H1 (cell line): ENCODE measurements at regions not wholly inside any gene's neighbourhood (a gene's known extent, or its start where the extent isn't known, plus 50 kb on each side); places are given as distances from the start of the nearest gene placed in this dataset.

Source experiments
- CTCF ChIA-PET: fragments of 300-600 bp; sonication (Branson Sonifier 250); formaldehyde crosslinking; loops from one replicate; lab custom pipeline; 2021; ENCODE audit not compliant: partially characterized antibody; lab: Charles Lee
- POLR2A ChIA-PET: fragments of 300-600 bp; sonication (Branson Sonifier 250); formaldehyde crosslinking; loops from one replicate; lab custom pipeline; 2021; ENCODE audit warnings: inconsistent platforms; ENCODE audit not compliant: partially characterized antibody; lab: Charles Lee
- DNase-seq, 2 experiments: peaks; one replicate each; pipeline versions ENCODE4 v3.0.0 to v3.0.0-alpha.2; 2010 to 2022; ENCODE audit warnings: low spot score in 2 of 2, low read depth in 1 of 2, mixed read lengths in 1 of 2
- FAIRE-seq: peaks from 2 replicates; lab custom pipeline; 2011; peaks lifted over from hg19 to GRCh38; lab: Jason Lieb, UNC
- H2AFZ ChIP-seq: 2 replicates; pipeline ENCODE4 v1.8.1; 2012; ENCODE audit warnings: low read length, inconsistent platforms
- H2AK5ac ChIP-seq: 2 replicates; pipeline ENCODE4 v1.6.1; 2013; ENCODE audit warnings: low read depth, low read length
- H2BK120ac ChIP-seq: replicated peaks from 2 replicates; pipeline ENCODE3; 2013; ENCODE audit warnings: low read depth, low read length, inconsistent platforms
- H2BK12ac ChIP-seq: 2 replicates; pipeline ENCODE4 v1.6.1; 2013; ENCODE audit warnings: low read depth, low read length
- H2BK15ac ChIP-seq: 2 replicates; pipeline ENCODE4 v1.6.1; 2013; ENCODE audit warnings: low read length
- H2BK20ac ChIP-seq: 2 replicates; pipeline ENCODE4 v1.6.1; 2013; ENCODE audit warnings: low read length
- H2BK5ac ChIP-seq: 2 replicates; pipeline ENCODE4 v1.6.1; 2013; ENCODE audit warnings: low read depth, low read length
- H3K14ac ChIP-seq: 2 replicates; pipeline ENCODE4 v1.6.1; 2013; ENCODE audit warnings: inconsistent platforms; ENCODE audit not compliant: insufficient read length
- H3K18ac ChIP-seq: 2 replicates; pipeline ENCODE4 v1.6.1; 2013; ENCODE audit warnings: low read length; ENCODE audit errors: extremely low read depth
- H3K23ac ChIP-seq: 2 replicates; pipeline ENCODE4 v1.6.1; 2013; ENCODE audit warnings: inconsistent platforms; ENCODE audit not compliant: insufficient read length
- H3K23me2 ChIP-seq: 2 replicates; pipeline ENCODE4 v1.6.1; 2013; ENCODE audit warnings: low read depth, low read length
- H3K27ac ChIP-seq: 2 replicates; pipeline ENCODE4 v1.6.1; 2011; ENCODE audit warnings: low read depth, low read length, inconsistent platforms
- H3K27me3 ChIP-seq, 4 experiments: replicated peaks in 1 of 4; 1 replicate in 1 of 4; 2 replicates in 3 of 4; pipeline versions ENCODE4 v1.6.1 to v1.8.1; 2011 to 2013; ENCODE audit warnings: low read length in 3 of 4, mild to moderate bottlenecking in 3 of 4, inconsistent platforms in 2 of 4, mixed read lengths in 2 of 4, moderate library complexity in 1 of 4; ENCODE audit not compliant: control insufficient read depth in 3 of 4, insufficient read depth in 3 of 4; ENCODE audit errors: extremely low read depth in 1 of 4
- H3K36me3 ChIP-seq, 4 experiments: 2 replicates each; pipeline versions ENCODE4 v1.6.1 to v1.8.1; 2011 to 2013; ENCODE audit warnings: mild to moderate bottlenecking in 4 of 4, low read length in 3 of 4, moderate library complexity in 2 of 4, control low read depth in 1 of 4, inconsistent platforms in 1 of 4; ENCODE audit not compliant: insufficient read depth in 4 of 4, control insufficient read depth in 2 of 4
- H3K4ac ChIP-seq: replicated peaks from 2 replicates; pipeline ENCODE3; 2013; ENCODE audit warnings: low read length, low read depth, mixed read lengths, inconsistent platforms; ENCODE audit not compliant: insufficient read length
- H3K4me1 ChIP-seq, 4 experiments: replicated peaks in 1 of 4; 1 replicate in 1 of 4; 2 replicates in 3 of 4; pipeline versions ENCODE4 v1.6.1 to v1.8.1; 2011 to 2013; ENCODE audit warnings: low read length in 3 of 4, inconsistent platforms in 2 of 4, mixed read lengths in 1 of 4; ENCODE audit not compliant: insufficient read depth in 4 of 4, control insufficient read depth in 3 of 4
- H3K4me2 ChIP-seq, 2 experiments: 2 replicates each; pipeline versions ENCODE4 v1.6.1 to v1.8.1; 2011 to 2013; ENCODE audit warnings: low read depth in 2 of 2, low read length in 2 of 2, control low read depth in 1 of 2, inconsistent platforms in 1 of 2, mild to moderate bottlenecking in 1 of 2; ENCODE audit not compliant: insufficient read depth in 1 of 2
- H3K4me3 ChIP-seq, 4 experiments: fragments of 200-600, 300-600 bp in 1 of 4; sonication (generic), shearing (Covaris generic), sonication (Bioruptor Twin) in 1 of 4; 2 replicates each; pipeline versions ENCODE4 v1.5.1 to v1.8.1; 2011 to 2016; ENCODE audit warnings: low read length in 4 of 4, low read depth in 3 of 4, control low read depth in 2 of 4, inconsistent platforms in 2 of 4, mild to moderate bottlenecking in 2 of 4, mixed read lengths in 1 of 4, moderate library complexity in 1 of 4; ENCODE audit not compliant: insufficient read depth in 2 of 4; ENCODE audit errors: extremely low read depth in 1 of 4
- H3K56ac ChIP-seq: replicated peaks from 2 replicates; pipeline ENCODE3; 2013; ENCODE audit warnings: low read depth, mild to moderate bottlenecking, mixed read lengths, low read length, inconsistent platforms; ENCODE audit not compliant: insufficient read length
- H3K79me1 ChIP-seq: 2 replicates; pipeline ENCODE4 v1.6.1; 2013; ENCODE audit warnings: low read depth, low read length, control low read depth
- H3K79me2 ChIP-seq, 2 experiments: 2 replicates each; pipeline versions ENCODE4 v1.6.1 to v1.8.1; 2012 to 2013; ENCODE audit warnings: low read length in 2 of 2, mild to moderate bottlenecking in 2 of 2, inconsistent platforms in 1 of 2; ENCODE audit not compliant: insufficient read depth in 2 of 2, control insufficient read depth in 1 of 2
- H3K9ac ChIP-seq, 4 experiments: replicated peaks in 1 of 4; 1 replicate in 1 of 4; 2 replicates in 3 of 4; pipeline versions ENCODE4 v1.6.1 to v1.8.1; 2011 to 2013; ENCODE audit warnings: low read depth in 3 of 4, low read length in 3 of 4, control low read depth in 2 of 4, mild to moderate bottlenecking in 2 of 4, moderate library complexity in 2 of 4, inconsistent platforms in 1 of 4; ENCODE audit errors: extremely low read depth in 1 of 4
- H3K9me3 ChIP-seq, 2 experiments: 2 replicates each; pipeline versions ENCODE4 v1.6.1 to v1.8.1; 2012 to 2013; ENCODE audit warnings: mild to moderate bottlenecking in 2 of 2, moderate library complexity in 2 of 2, control low read depth in 1 of 2, inconsistent platforms in 1 of 2, low read depth in 1 of 2, low read length in 1 of 2, mixed read lengths in 1 of 2; ENCODE audit not compliant: insufficient read depth in 2 of 2
- H4K20me1 ChIP-seq, 2 experiments: replicated peaks in 1 of 2; 2 replicates each; pipeline versions ENCODE3 to v1.8.1; 2011 to 2013; ENCODE audit warnings: inconsistent platforms in 2 of 2, low read length in 2 of 2, mild to moderate bottlenecking in 1 of 2; ENCODE audit not compliant: insufficient read depth in 2 of 2, control insufficient read depth in 1 of 2
- H4K5ac ChIP-seq: 2 replicates; pipeline ENCODE4 v1.6.1; 2013; ENCODE audit warnings: low read length, low read depth, mixed read lengths, inconsistent platforms; ENCODE audit not compliant: insufficient read length
- H4K8ac ChIP-seq: 2 replicates; pipeline ENCODE4 v1.8.0; 2013; ENCODE audit warnings: mild to moderate bottlenecking, moderate library complexity, low read length, inconsistent platforms; ENCODE audit not compliant: insufficient read depth; ENCODE audit errors: extremely low read depth
- H4K91ac ChIP-seq: replicated peaks from 2 replicates; pipeline ENCODE3; 2013; ENCODE audit warnings: low read length, mixed read lengths, inconsistent platforms; ENCODE audit not compliant: insufficient read length
- BACH1 ChIP-seq: IDR thresholded peaks from 2 replicates; pipeline ENCODE4 v1.6.1; 2012; ENCODE audit warnings: low read length, improper control_type of control experiment
- BRCA1 ChIP-seq: IDR thresholded peaks from 2 replicates; pipeline ENCODE4 v1.6.1; 2012; ENCODE audit warnings: low read depth, low read length, improper control_type of control experiment
- CHD1 ChIP-seq: IDR thresholded peaks from 2 replicates; pipeline ENCODE4 v1.6.1; 2012; ENCODE audit warnings: low read depth, low read length, improper control_type of control experiment
- HDAC2 ChIP-seq, 2 experiments: fragments of 300-600 bp in 1 of 2; sonication (generic) in 1 of 2; IDR thresholded peaks; 2 replicates each; pipeline ENCODE4 v1.6.1; 2011 to 2012; ENCODE audit warnings: low read depth in 2 of 2, low read length in 2 of 2, mild to moderate bottlenecking in 2 of 2, moderate library complexity in 2 of 2, borderline replicate concordance in 1 of 2, inconsistent platforms in 1 of 2
- KDM4A ChIP-seq: IDR thresholded peaks from one replicate; pipeline ENCODE4 v1.7.1; 2012; ENCODE audit warnings: low read depth, mild to moderate bottlenecking, moderate library complexity, low read length, inconsistent platforms; ENCODE audit not compliant: severe bottlenecking
- RNF2 ChIP-seq: fragments of 200-900, 300-1000 bp; sonication (generic); IDR thresholded peaks from 2 replicates; pipeline ENCODE4 v1.7.1; 2016; ENCODE audit warnings: borderline replicate concordance, low read depth, mild to moderate bottlenecking, antibody characterized with exemption, low read length; ENCODE audit not compliant: poor library complexity, severe bottlenecking; ENCODE audit errors: missing control alignments
- SIRT6 ChIP-seq: IDR thresholded peaks from one replicate; pipeline ENCODE4 v1.7.1; 2012; ENCODE audit warnings: low read length, inconsistent platforms
- SP2 ChIP-seq: IDR thresholded peaks from 2 replicates; pipeline ENCODE4 v1.6.1; 2012; ENCODE audit warnings: mild to moderate bottlenecking, low read length, inconsistent platforms
- YY1 ChIP-seq: IDR thresholded peaks from 2 replicates; pipeline ENCODE4 v1.6.1; 2011; ENCODE audit warnings: low read depth, mild to moderate bottlenecking, low read length
- ZNF274 ChIP-seq: IDR thresholded peaks from 2 replicates; pipeline ENCODE4 v1.7.0; 2012; ENCODE audit warnings: low read length, borderline replicate concordance; ENCODE audit errors: extremely low read depth
- WGBS, 2 experiments: shearing (Covaris generic) in 1 of 2; methylation state at CpG; one replicate each; pipeline versions ENCODE4 v1.1.6 to v1.1.7; 2013 to 2015; ENCODE audit warnings: low lambda C conversion rate in 2 of 2, mixed read lengths in 2 of 2, inconsistent platforms in 1 of 2, low coverage in 1 of 2, missing lambda C conversion rate in 1 of 2; ENCODE audit not compliant: insufficient replicate concordance in 2 of 2, insufficient coverage in 1 of 2, insufficient read length in 1 of 2; ENCODE audit errors: extremely low coverage in 1 of 2, missing lambda C conversion rate in 1 of 2; 5-methylcytosine and 5-hydroxymethylcytosine counted together
- TF ChIP-seq, protein P1 (sequence below): IDR thresholded peaks from 2 replicates; pipeline ENCODE4 v1.6.1; 2012; ENCODE audit warnings: inconsistent platforms

GRCh38 chr12:92396647-92397252 is 251.1 kb upstream of the BTG1 start:
- CTCF ChIA-PET = no interaction called here
- no peak for FAIRE-seq
- H3K27ac ChIP-seq = no peak overlapping the region

More at GRCh38 chr12:92396647-92397252, 251.1 kb upstream of the BTG1 start:
- no peak for DNase-seq
- no peak overlapping the region for H2BK12ac ChIP-seq
- no peak overlapping the region for H4K91ac ChIP-seq
- H3K23ac ChIP-seq = no peak overlapping the region
- no peak overlapping the region for H2AFZ ChIP-seq
- H3K36me3 ChIP-seq = no peaks in the 10 kb centered on the region
- H4K5ac ChIP-seq = no peak overlapping the region
- WGBS, 2 experiments = 90% methylated on average over 2 of the region's 2 CpGs; no CpG with 5 or more reads in 1 of the 2 experiments
- H4K8ac ChIP-seq = no peak overlapping the region
- TF ChIP-seq SIRT6 (no peak), RNF2 (no peak), BACH1 (no peak), HDAC2 (IDR thresholded peaks at IDR 0.05; ENCODE audit: borderline replicate concordance in 1 of 2, low read depth in 2 of 2, low read length in 2 of 2) (no peak), CHD1 (no peak), ZNF274 (no peak), KDM4A (no peak), YY1 (no peak), SP2 (no peak), BRCA1 (no peak)
- TF ChIP-seq, protein P1, sequence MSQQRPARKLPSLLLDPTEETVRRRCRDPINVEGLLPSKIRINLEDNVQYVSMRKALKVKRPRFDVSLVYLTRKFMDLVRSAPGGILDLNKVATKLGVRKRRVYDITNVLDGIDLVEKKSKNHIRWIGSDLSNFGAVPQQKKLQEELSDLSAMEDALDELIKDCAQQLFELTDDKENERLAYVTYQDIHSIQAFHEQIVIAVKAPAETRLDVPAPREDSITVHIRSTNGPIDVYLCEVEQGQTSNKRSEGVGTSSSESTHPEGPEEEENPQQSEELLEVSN = no peak
- H3K9ac ChIP-seq = no peak overlapping the region
- H3K18ac ChIP-seq = no peak overlapping the region
- POLR2A ChIA-PET = no interaction called here
- no peaks in the 10 kb centered on the region for H3K79me2 ChIP-seq
- H2BK120ac ChIP-seq = no peak overlapping the region
- H3K14ac ChIP-seq = no peak overlapping the region
- H3K4me2 ChIP-seq = no peak overlapping the region
- H2BK5ac ChIP-seq = no peak overlapping the region
- peaks cover 18 to 24% of the 10 kb centered on the region in 2 experiments for H3K9me3 ChIP-seq
- no peak overlapping the region for H2BK20ac ChIP-seq
- H3K56ac ChIP-seq = no peak overlapping the region
- no peak overlapping the region for H2AK5ac ChIP-seq
- H3K23me2 ChIP-seq = no peaks in the 10 kb centered on the region
- H3K4ac ChIP-seq = no peak overlapping the region
- no peaks in the 10 kb centered on the region; a peak in 1 of 7 replicates for H3K4me1 ChIP-seq
- no peaks in the 10 kb centered on the region for H4K20me1 ChIP-seq
- H3K4me3 ChIP-seq = no peak overlapping the region
- H3K79me1 ChIP-seq = no peaks in the 10 kb centered on the region
- no peak overlapping the region for H2BK15ac ChIP-seq
- H3K27me3 ChIP-seq = no peaks in the 10 kb centered on the region
